HCT116 (cell line): ENCODE measurements at regions not wholly inside any gene's neighbourhood (a gene's known extent, or its start where the extent isn't known, plus 50 kb on each side); places are given as distances from the start of the nearest gene placed in this dataset.

Source experiments
- ATAC-seq: fragments of 200-7000 bp; cut with Tn5 transposase; 2 replicates; pipeline ENCODE4 v1.9.1; 2020; ENCODE audit warnings: mild to moderate bottlenecking, moderate library complexity
- BruUV-seq: library from RNA; stranded (reverse); fragments of 400-500 nt; replicated peaks from 2 replicates; lab custom pipeline; 2021; lab: Mats Ljungman, UMichigan
- CTCF ChIA-PET: fragments of 300-600 bp; sonication (Branson Sonifier 250); formaldehyde crosslinking; loops from one replicate; lab custom pipeline; 2021; ENCODE audit warnings: antibody characterized with exemption; lab: Charles Lee
- POLR2A ChIA-PET: fragments of 300-600, 350-600 bp; sonication (Branson Sonifier 250); formaldehyde crosslinking; loops from one replicate; lab custom pipeline; 2021; ENCODE audit warnings: antibody characterized with exemption; lab: Charles Lee
- RAD21 ChIA-PET, 2 experiments: fragments of 300-600 bp; sonication (Branson Sonifier 250); formaldehyde crosslinking; loops; one replicate each; lab custom pipeline; 2023; ENCODE audit warnings: low total read pairs in 2 of 2; ENCODE audit not compliant: uncharacterized antibody in 2 of 2, unreplicated experiment in 2 of 2, low non-redundant PET in 1 of 2; lab: Charles Lee
- DNase-seq: peaks from one replicate; pipeline ENCODE4 v3.0.0-alpha.2; 2010; ENCODE audit warnings: low read depth, low spot score
- H2AFZ ChIP-seq: fragments of 200-600 bp; shearing (Covaris generic), sonication (generic); 2 replicates; pipeline ENCODE4 v1.6.1; 2017; ENCODE audit warnings: low read depth, mixed run types, mixed read lengths, antibody characterized with exemption, low read length; ENCODE audit not compliant: poor library complexity, severe bottlenecking
- H3K27ac ChIP-seq: 2 replicates; pipeline ENCODE4 v1.5.1; 2012; ENCODE audit warnings: low read depth, low read length
- H3K27me3 ChIP-seq: fragments of 200-600 bp; sonication (generic); 2 replicates; pipeline ENCODE4 v1.6.1; 2016; ENCODE audit warnings: mixed run types, low read length, mixed read lengths; ENCODE audit not compliant: insufficient read depth
- H3K36me3 ChIP-seq, 2 experiments: fragments of 200-500 bp in 1 of 2; fragments of 200-600 bp in 1 of 2; sonication (Bioruptor generic) in 1 of 2; sonication (generic) in 1 of 2; 2 replicates each; pipeline versions ENCODE4 v1.5.1 to v1.6.1; 2014 to 2016; ENCODE audit warnings: low read length in 2 of 2, inconsistent platforms in 1 of 2, mixed read lengths in 1 of 2, mixed run types in 1 of 2; ENCODE audit not compliant: insufficient read depth in 2 of 2, control insufficient read depth in 1 of 2
- H3K4me1 ChIP-seq, 2 experiments: fragments of 200-600 bp in 1 of 2; sonication (generic) in 1 of 2; 2 replicates each; pipeline versions ENCODE4 v1.5.1 to v1.6.1; 2012 to 2017; ENCODE audit warnings: low read length in 2 of 2, inconsistent platforms in 1 of 2, mild to moderate bottlenecking in 1 of 2, mixed read lengths in 1 of 2, mixed run types in 1 of 2, moderate library complexity in 1 of 2; ENCODE audit not compliant: insufficient read depth in 2 of 2, control insufficient read depth in 1 of 2
- H3K4me2 ChIP-seq: fragments of 200-600 bp; sonication (generic); 2 replicates; pipeline ENCODE4 v1.6.1; 2017; ENCODE audit warnings: mixed run types, low read length, mixed read lengths
- H3K4me3 ChIP-seq, 2 experiments: fragments of 200-600 bp in 1 of 2; sonication (generic) in 1 of 2; replicated peaks in 1 of 2; 2 replicates each; pipeline ENCODE4 v1.5.1; 2011 to 2016; ENCODE audit warnings: low read length in 2 of 2, control low read depth in 1 of 2, low read depth in 1 of 2, mild to moderate bottlenecking in 1 of 2, mixed read lengths in 1 of 2, mixed run types in 1 of 2
- H3K79me2 ChIP-seq: fragments of 200-600 bp; sonication (generic); 2 replicates; pipeline ENCODE4 v1.6.1; 2017; ENCODE audit warnings: mild to moderate bottlenecking, mixed run types, low read length, moderate library complexity, mixed read lengths; ENCODE audit not compliant: insufficient read depth
- H3K9ac ChIP-seq: fragments of 200-600 bp; sonication (generic); 2 replicates; pipeline ENCODE4 v1.6.1; 2016; ENCODE audit warnings: low read length, mixed read lengths
- H3K9me2 ChIP-seq: fragments of 200-600 bp; sonication (generic), shearing (Covaris generic); 2 replicates; pipeline ENCODE4 v1.6.1; 2017; ENCODE audit warnings: mixed run types, mild to moderate bottlenecking, moderate library complexity; ENCODE audit not compliant: insufficient read depth
- H3K9me3 ChIP-seq, 2 experiments: fragments of 200-500 bp in 1 of 2; fragments of 200-600 bp in 1 of 2; sonication (Bioruptor generic) in 1 of 2; sonication (generic) in 1 of 2; 2 replicates each; pipeline ENCODE4 v1.6.1; 2014 to 2017; ENCODE audit warnings: low read length in 2 of 2, mixed read lengths in 2 of 2, inconsistent platforms in 1 of 2, low read depth in 1 of 2, mild to moderate bottlenecking in 1 of 2, mixed run types in 1 of 2, moderate library complexity in 1 of 2; ENCODE audit not compliant: control insufficient read depth in 1 of 2, insufficient read depth in 1 of 2
- H4K20me1 ChIP-seq: fragments of 200-600 bp; sonication (generic), shearing (Covaris generic); 2 replicates; pipeline ENCODE4 v1.6.1; 2017; ENCODE audit warnings: mixed run types, mild to moderate bottlenecking, moderate library complexity; ENCODE audit not compliant: insufficient read depth
- RAD21 ChIP-seq: IDR thresholded peaks from 2 replicates; pipeline ENCODE4 v1.6.1; 2012; ENCODE audit warnings: low read depth, mild to moderate bottlenecking
- REST ChIP-seq: IDR thresholded peaks from 2 replicates; pipeline ENCODE4 v1.6.1; 2012; ENCODE audit warnings: low read depth
- TCF7L2 ChIP-seq: IDR thresholded peaks from 2 replicates; pipeline ENCODE4 v1.7.0; 2011; ENCODE audit warnings: borderline replicate concordance, inconsistent platforms; ENCODE audit not compliant: insufficient read depth, insufficient read length; ENCODE audit errors: extremely low read depth
- YY1 ChIP-seq: IDR thresholded peaks from 2 replicates; pipeline ENCODE4 v1.6.1; 2011; ENCODE audit warnings: low read length, low read depth, moderate library complexity, mild to moderate bottlenecking; ENCODE audit not compliant: insufficient replicate concordance; ENCODE audit errors: extremely low read depth
- intact Hi-C: fragments of 100-400 bp; cut with micrococcal nuclease; formaldehyde crosslinking; loops from 2 replicates; pipeline ENCODE4 v1.10.0; 2022

GRCh38 chr9:81822301-81822865, 105.8 kb upstream of the SPATA31D4 start (continued):
- TF ChIP-seq RAD21 (no peak), REST (no peak), YY1 (no peak)

- CTCF ChIA-PET: no interaction called here
- no peak overlapping the region for H3K4me2 ChIP-seq
- H3K9ac ChIP-seq: no peak overlapping the region
- RAD21 ChIA-PET: no interaction called here
- no peaks in the 10 kb centered on the region for H3K27me3 ChIP-seq
- no peak overlapping the region for H2AFZ ChIP-seq
- peaks cover 2 to 28% of the 10 kb centered on the region in 2 experiments; a peak in 3 of 4 replicates for H3K4me1 ChIP-seq
- POLR2A ChIA-PET: no interaction called here
- DNase-seq: no peak
- H3K27ac ChIP-seq: no peak overlapping the region
- no peaks in the 10 kb centered on the region for H3K36me3 ChIP-seq
- no peaks in the 10 kb centered on the region for H3K9me3 ChIP-seq
- no peaks in the 10 kb centered on the region for H3K79me2 ChIP-seq
- no peak overlapping the region for H3K4me3 ChIP-seq
- no peaks in the 10 kb centered on the region for H4K20me1 ChIP-seq
- no TSS peak for BruUV-seq
- no peaks in the 10 kb centered on the region for H3K9me2 ChIP-seq
- TF ChIP-seq YY1 (no peak), TCF7L2 (no peak)
- intact Hi-C loops: no loop called here
- no peak for ATAC-seq
Observed at GRCh38 chr9:81822967-81823366, 105.3 kb upstream of the SPATA31D4 start.
